K562 (cell line): ENCODE measurements at regions not wholly inside any gene's neighbourhood (a gene's known extent, or its start where the extent isn't known, plus 50 kb on each side); places are given as distances from the start of the nearest gene placed in this dataset.

ENCODE experiments used
- CTCF ChIP-seq, 3 experiments: IDR thresholded peaks in 2 of 3; conservative IDR thresholded peaks in 1 of 3; 2 replicates each; pipeline ENCODE4 v1.5.1; 2011 to 2012; ENCODE audit warnings: low read length in 3 of 3, mild to moderate bottlenecking in 3 of 3, control low read depth in 2 of 3, improper control_type of control experiment in 1 of 3, inconsistent platforms in 1 of 3, low read depth in 1 of 3, mixed read lengths in 1 of 3, moderate library complexity in 1 of 3; ENCODE audit not compliant: insufficient read depth in 2 of 3
- HDAC2 ChIP-seq: fragments of 450-650 bp; IDR thresholded peaks from 2 replicates; pipeline ENCODE4 v1.6.1; 2016; ENCODE audit warnings: mild to moderate bottlenecking
- NFATC3 ChIP-seq: fragments of 450-650 bp; IDR thresholded peaks from 2 replicates; pipeline ENCODE4 v1.6.1; 2017; ENCODE audit warnings: mild to moderate bottlenecking
- POLR2AphosphoS5 ChIP-seq: IDR thresholded peaks from 2 replicates; pipeline ENCODE4 v1.6.1; 2011; ENCODE audit warnings: mild to moderate bottlenecking, low read depth, low read length, moderate library complexity; ENCODE audit not compliant: control insufficient read depth, insufficient read depth
- SOX6 ChIP-seq: fragments of 450-650 bp; IDR thresholded peaks from 2 replicates; pipeline ENCODE4 v1.6.1; 2014; ENCODE audit warnings: mild to moderate bottlenecking
- ZBTB34 ChIP-seq: fragments of 250-450 bp; sonication (Bioruptor Pico); IDR thresholded peaks from 2 replicates; pipeline ENCODE4 v1.8.0; 2021; ENCODE audit warnings: mild to moderate bottlenecking, moderate library complexity

DNA sequence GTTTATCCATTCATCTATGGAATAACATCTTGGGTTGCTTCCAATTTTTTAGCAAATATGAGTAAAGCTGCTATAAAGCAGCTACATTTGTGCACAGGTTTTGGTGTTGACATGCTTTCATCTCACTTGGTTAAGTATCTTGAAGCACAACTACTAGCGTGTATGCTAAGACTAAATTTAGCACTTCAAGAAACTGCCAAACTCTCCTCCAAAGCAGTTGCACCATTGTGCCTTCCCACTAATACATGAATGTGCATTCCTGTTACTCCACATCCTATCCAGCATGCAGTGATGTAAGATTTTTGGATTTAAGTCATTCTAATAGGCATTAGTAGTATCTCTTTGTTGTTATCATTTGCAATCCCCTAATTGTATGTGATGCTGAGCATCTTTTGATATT is 230.7 kb downstream of the KCNA4 start:
- no peak for TF ChIP-seq HDAC2
- TF ChIP-seq ZBTB34, result no peak
- no peak for TF ChIP-seq CTCF (IDR thresholded peaks at IDR 0.05 in 2 of 3, conservative IDR thresholded peaks at IDR 0.05 in 1 of 3; ENCODE audit: insufficient read depth in 2 of 3, low read depth in 1 of 3, low read length in 3 of 3)
- TF ChIP-seq POLR2AphosphoS5, result no peak
- no peak for TF ChIP-seq SOX6
- no peak for TF ChIP-seq NFATC3
